ENCODE measurements at regions not wholly inside any gene's neighbourhood (a gene's known extent, or its start where the extent isn't known, plus 50 kb on each side); places are given as distances from the start of the nearest gene placed in this dataset.

- intact Hi-C loops (cut with DNase I), result no loop called here
- Histone ChIP-seq H3K27ac (no peak overlapping the region), H3K27me3 (replicated peaks; ENCODE audit: insufficient read depth) (no peaks in the 10 kb centered on the region), H3K36me3 (no peaks in the 10 kb centered on the region), H3K4me1 (replicated peaks) (no peaks in the 10 kb centered on the region), H3K4me3 (no peak overlapping the region), H3K9me3 (no peaks in the 10 kb centered on the region)
- 92% methylated on average over 5 of the region's 5 CpGs for WGBS
- TF ChIP-seq POLR2A (IDR thresholded peaks at IDR 0.05), result no peak
- no peak for DNase-seq (ENCODE audit: low spot score)
These were observed 341.7 kb upstream of the GATB start for GRCh38 chr4:152102436-152103000.

- H3K27ac ChIP-seq, result no peak overlapping the region
- intact Hi-C loops (cut with DNase I), result no loop called here
- H3K27me3 ChIP-seq (replicated peaks; ENCODE audit: insufficient read depth), result no peaks in the 10 kb centered on the region
- no peak for DNase-seq (ENCODE audit: low spot score)
- H3K36me3 ChIP-seq, result no peaks in the 10 kb centered on the region
- no peaks in the 10 kb centered on the region for H3K9me3 ChIP-seq
- no peaks in the 10 kb centered on the region for H3K4me1 ChIP-seq (replicated peaks)
- 83% methylated on average over 8 of the region's 8 CpGs for WGBS
- no peak overlapping the region for H3K4me3 ChIP-seq
- TF ChIP-seq POLR2AphosphoS5 (IDR thresholded peaks at IDR 0.05) (no peak), POLR2A (IDR thresholded peaks at IDR 0.05) (no peak), CTCF (IDR thresholded peaks at IDR 0.05) (no peak)
These were observed 341.0 kb upstream of the GATB start for GRCh38 chr4:152101556-152102435.

- Histone ChIP-seq H3K27me3 (replicated peaks; ENCODE audit: insufficient read depth) (no peaks in the 10 kb centered on the region), H3K27ac (no peak overlapping the region), H3K9me3 (no peaks in the 10 kb centered on the region), H3K4me1 (replicated peaks) (no peaks in the 10 kb centered on the region), H3K4me3 (no peak overlapping the region), H3K36me3 (no peaks in the 10 kb centered on the region)
- TF ChIP-seq CTCF (IDR thresholded peaks at IDR 0.05) (no peak), POLR2AphosphoS5 (IDR thresholded peaks at IDR 0.05) (no peak)
- 83% methylated on average over 6 of the region's 6 CpGs for WGBS
- no peak for DNase-seq (ENCODE audit: low spot score)
- intact Hi-C loops (cut with DNase I), result no loop called here
These were observed 339.8 kb upstream of the GATB start for GRCh38 chr4:152100379-152101201.

GRCh38 chr4:152099981-152100378, 339.2 kb upstream of the GATB start:
- intact Hi-C loops (cut with DNase I), result no loop called here
- no peak for TF ChIP-seq CTCF (IDR thresholded peaks at IDR 0.05)
- TF ChIP-seq POLR2AphosphoS5 (IDR thresholded peaks at IDR 0.05), result no peak
- TF ChIP-seq POLR2A (IDR thresholded peaks at IDR 0.05), result no peak
- no peak for DNase-seq (ENCODE audit: low spot score)
- no peaks in the 10 kb centered on the region for H3K36me3 ChIP-seq
- H3K27me3 ChIP-seq (replicated peaks; ENCODE audit: insufficient read depth), result no peaks in the 10 kb centered on the region
- no peaks in the 10 kb centered on the region for H3K9me3 ChIP-seq
- H3K27ac ChIP-seq, result no peak overlapping the region
- H3K4me1 ChIP-seq (replicated peaks), result no peaks in the 10 kb centered on the region
- WGBS, result 93% methylated on average over 7 of the region's 7 CpGs
- H3K4me3 ChIP-seq, result no peak overlapping the region

- no peaks in the 10 kb centered on the region for H3K4me1 ChIP-seq (replicated peaks)
- H3K4me3 ChIP-seq, result no peak overlapping the region
- H3K36me3 ChIP-seq, result no peaks in the 10 kb centered on the region
- no peak for DNase-seq (ENCODE audit: low spot score)
- no peak overlapping the region for H3K27ac ChIP-seq
- H3K9me3 ChIP-seq, result no peaks in the 10 kb centered on the region
- intact Hi-C loops (cut with DNase I), result no loop called here
- no peaks in the 10 kb centered on the region for H3K27me3 ChIP-seq (replicated peaks; ENCODE audit: insufficient read depth)
- TF ChIP-seq CTCF (IDR thresholded peaks at IDR 0.05) (no peak), POLR2AphosphoS5 (IDR thresholded peaks at IDR 0.05) (no peak), POLR2A (IDR thresholded peaks at IDR 0.05) (no peak)
- 87% methylated on average over 2 of the region's 2 CpGs for WGBS
These were observed 338.7 kb upstream of the GATB start for GRCh38 chr4:152099555-152099954.
